HCT116 (cell line): ENCODE measurements at regions not wholly inside any gene's neighbourhood (a gene's known extent, or its start where the extent isn't known, plus 50 kb on each side); places are given as distances from the start of the nearest gene placed in this dataset.

Source experiments
- ATAC-seq: fragments of 200-7000 bp; cut with Tn5 transposase; 2 replicates; pipeline ENCODE4 v1.9.1; 2020; ENCODE audit warnings: mild to moderate bottlenecking, moderate library complexity
- BruUV-seq: library from RNA; stranded (reverse); fragments of 400-500 nt; replicated peaks from 2 replicates; lab custom pipeline; 2021; lab: Mats Ljungman, UMichigan
- CTCF ChIA-PET: fragments of 300-600 bp; sonication (Branson Sonifier 250); formaldehyde crosslinking; loops from one replicate; lab custom pipeline; 2021; ENCODE audit warnings: antibody characterized with exemption; lab: Charles Lee
- POLR2A ChIA-PET: fragments of 300-600, 350-600 bp; sonication (Branson Sonifier 250); formaldehyde crosslinking; loops from one replicate; lab custom pipeline; 2021; ENCODE audit warnings: antibody characterized with exemption; lab: Charles Lee
- RAD21 ChIA-PET, 2 experiments: fragments of 300-600 bp; sonication (Branson Sonifier 250); formaldehyde crosslinking; loops; one replicate each; lab custom pipeline; 2023; ENCODE audit warnings: low total read pairs in 2 of 2; ENCODE audit not compliant: uncharacterized antibody in 2 of 2, unreplicated experiment in 2 of 2, low non-redundant PET in 1 of 2; lab: Charles Lee
- DNase-seq: peaks from one replicate; pipeline ENCODE4 v3.0.0-alpha.2; 2010; ENCODE audit warnings: low read depth, low spot score
- H2AFZ ChIP-seq: fragments of 200-600 bp; shearing (Covaris generic), sonication (generic); 2 replicates; pipeline ENCODE4 v1.6.1; 2017; ENCODE audit warnings: low read depth, mixed run types, mixed read lengths, antibody characterized with exemption, low read length; ENCODE audit not compliant: poor library complexity, severe bottlenecking
- H3K27ac ChIP-seq: 2 replicates; pipeline ENCODE4 v1.5.1; 2012; ENCODE audit warnings: low read depth, low read length
- H3K27me3 ChIP-seq: fragments of 200-600 bp; sonication (generic); 2 replicates; pipeline ENCODE4 v1.6.1; 2016; ENCODE audit warnings: mixed run types, low read length, mixed read lengths; ENCODE audit not compliant: insufficient read depth
- H3K36me3 ChIP-seq, 2 experiments: fragments of 200-500 bp in 1 of 2; fragments of 200-600 bp in 1 of 2; sonication (Bioruptor generic) in 1 of 2; sonication (generic) in 1 of 2; 2 replicates each; pipeline versions ENCODE4 v1.5.1 to v1.6.1; 2014 to 2016; ENCODE audit warnings: low read length in 2 of 2, inconsistent platforms in 1 of 2, mixed read lengths in 1 of 2, mixed run types in 1 of 2; ENCODE audit not compliant: insufficient read depth in 2 of 2, control insufficient read depth in 1 of 2
- H3K4me1 ChIP-seq, 2 experiments: fragments of 200-600 bp in 1 of 2; sonication (generic) in 1 of 2; 2 replicates each; pipeline versions ENCODE4 v1.5.1 to v1.6.1; 2012 to 2017; ENCODE audit warnings: low read length in 2 of 2, inconsistent platforms in 1 of 2, mild to moderate bottlenecking in 1 of 2, mixed read lengths in 1 of 2, mixed run types in 1 of 2, moderate library complexity in 1 of 2; ENCODE audit not compliant: insufficient read depth in 2 of 2, control insufficient read depth in 1 of 2
- H3K4me2 ChIP-seq: fragments of 200-600 bp; sonication (generic); 2 replicates; pipeline ENCODE4 v1.6.1; 2017; ENCODE audit warnings: mixed run types, low read length, mixed read lengths
- H3K4me3 ChIP-seq, 2 experiments: fragments of 200-600 bp in 1 of 2; sonication (generic) in 1 of 2; replicated peaks in 1 of 2; 2 replicates each; pipeline ENCODE4 v1.5.1; 2011 to 2016; ENCODE audit warnings: low read length in 2 of 2, control low read depth in 1 of 2, low read depth in 1 of 2, mild to moderate bottlenecking in 1 of 2, mixed read lengths in 1 of 2, mixed run types in 1 of 2
- H3K79me2 ChIP-seq: fragments of 200-600 bp; sonication (generic); 2 replicates; pipeline ENCODE4 v1.6.1; 2017; ENCODE audit warnings: mild to moderate bottlenecking, mixed run types, low read length, moderate library complexity, mixed read lengths; ENCODE audit not compliant: insufficient read depth
- H3K9ac ChIP-seq: fragments of 200-600 bp; sonication (generic); 2 replicates; pipeline ENCODE4 v1.6.1; 2016; ENCODE audit warnings: low read length, mixed read lengths
- H3K9me2 ChIP-seq: fragments of 200-600 bp; sonication (generic), shearing (Covaris generic); 2 replicates; pipeline ENCODE4 v1.6.1; 2017; ENCODE audit warnings: mixed run types, mild to moderate bottlenecking, moderate library complexity; ENCODE audit not compliant: insufficient read depth
- H3K9me3 ChIP-seq, 2 experiments: fragments of 200-500 bp in 1 of 2; fragments of 200-600 bp in 1 of 2; sonication (Bioruptor generic) in 1 of 2; sonication (generic) in 1 of 2; 2 replicates each; pipeline ENCODE4 v1.6.1; 2014 to 2017; ENCODE audit warnings: low read length in 2 of 2, mixed read lengths in 2 of 2, inconsistent platforms in 1 of 2, low read depth in 1 of 2, mild to moderate bottlenecking in 1 of 2, mixed run types in 1 of 2, moderate library complexity in 1 of 2; ENCODE audit not compliant: control insufficient read depth in 1 of 2, insufficient read depth in 1 of 2
- H4K20me1 ChIP-seq: fragments of 200-600 bp; sonication (generic), shearing (Covaris generic); 2 replicates; pipeline ENCODE4 v1.6.1; 2017; ENCODE audit warnings: mixed run types, mild to moderate bottlenecking, moderate library complexity; ENCODE audit not compliant: insufficient read depth
- CBX3 ChIP-seq: IDR thresholded peaks from 2 replicates; pipeline ENCODE4 v1.6.1; 2012; ENCODE audit warnings: low read depth
- CTCF ChIP-seq, 3 experiments: fragments of 200-600 bp in 1 of 3; sonication (generic) in 1 of 3; IDR thresholded peaks in 2 of 3; conservative IDR thresholded peaks in 1 of 3; 2 replicates each; pipeline ENCODE4 v1.5.1; 2012 to 2017; ENCODE audit warnings: low read depth in 2 of 3, low read length in 2 of 3, antibody characterized with exemption in 1 of 3, borderline replicate concordance in 1 of 3, control low read depth in 1 of 3, mild to moderate bottlenecking in 1 of 3, mixed read lengths in 1 of 3, mixed run types in 1 of 3, moderate library complexity in 1 of 3; ENCODE audit not compliant: insufficient read depth in 1 of 3
- ELF1 ChIP-seq: IDR thresholded peaks from 2 replicates; pipeline ENCODE4 v1.6.1; 2012; ENCODE audit warnings: low read depth, borderline replicate concordance
- EZH2 ChIP-seq: fragments of 200-600 bp; sonication (generic); IDR thresholded peaks from 2 replicates; pipeline ENCODE4 v1.6.1; 2017; ENCODE audit warnings: antibody characterized with exemption, mixed run types
- EZH2phosphoT487 ChIP-seq: fragments of 200-600 bp; IDR thresholded peaks from 2 replicates; pipeline ENCODE4 v1.6.1; 2018; ENCODE audit warnings: antibody characterized with exemption, borderline replicate concordance
- POLR2A ChIP-seq: IDR thresholded peaks from 2 replicates; pipeline ENCODE4 v1.7.0; 2011; ENCODE audit warnings: borderline replicate concordance; ENCODE audit not compliant: insufficient read depth, insufficient read length; ENCODE audit errors: extremely low read depth
- POLR2AphosphoS5 ChIP-seq: IDR thresholded peaks from 2 replicates; pipeline ENCODE4 v1.6.1; 2011; ENCODE audit warnings: mild to moderate bottlenecking, low read depth, low read length, moderate library complexity
- RAD21 ChIP-seq: IDR thresholded peaks from 2 replicates; pipeline ENCODE4 v1.6.1; 2012; ENCODE audit warnings: low read depth, mild to moderate bottlenecking
- REST ChIP-seq: IDR thresholded peaks from 2 replicates; pipeline ENCODE4 v1.6.1; 2012; ENCODE audit warnings: low read depth
- SRF ChIP-seq: IDR thresholded peaks from 2 replicates; pipeline ENCODE4 v1.6.1; 2012; ENCODE audit warnings: low read depth
- TCF7L2 ChIP-seq: IDR thresholded peaks from 2 replicates; pipeline ENCODE4 v1.7.0; 2011; ENCODE audit warnings: borderline replicate concordance, inconsistent platforms; ENCODE audit not compliant: insufficient read depth, insufficient read length; ENCODE audit errors: extremely low read depth
- YY1 ChIP-seq: IDR thresholded peaks from 2 replicates; pipeline ENCODE4 v1.6.1; 2011; ENCODE audit warnings: low read length, low read depth, moderate library complexity, mild to moderate bottlenecking; ENCODE audit not compliant: insufficient replicate concordance; ENCODE audit errors: extremely low read depth
- ZBTB33 ChIP-seq: IDR thresholded peaks from 2 replicates; pipeline ENCODE4 v1.6.1; 2011; ENCODE audit warnings: mild to moderate bottlenecking, low read length, moderate library complexity; ENCODE audit not compliant: insufficient replicate concordance; ENCODE audit errors: extremely low read depth
- intact Hi-C: fragments of 100-400 bp; cut with micrococcal nuclease; formaldehyde crosslinking; loops from 2 replicates; pipeline ENCODE4 v1.10.0; 2022

- no peak for DNase-seq
- CTCF ChIA-PET: no interaction called here
- no peaks in the 10 kb centered on the region for H3K9me2 ChIP-seq
- TF ChIP-seq REST (no peak), RAD21 (no peak), CBX3 (no peak), SRF (no peak), EZH2phosphoT487 (no peak), TCF7L2 (no peak)
- TF ChIP-seq, all 23 proteins: peak for 0
- no peak for ATAC-seq
- intact Hi-C loops: no loop called here
- Histone ChIP-seq H3K4me3 (no peak overlapping the region), H3K79me2 (no peaks in the 10 kb centered on the region), H4K20me1 (no peaks in the 10 kb centered on the region; the same call in 1 of the 2 replicates), H3K27ac (no peak overlapping the region), H3K36me3 (no peaks in the 10 kb centered on the region), H3K9ac (no peak overlapping the region), H3K9me3 (peaks cover 0 to 19% of the 10 kb centered on the region in 2 experiments; a peak in 2 of 4 replicates), H2AFZ (no peak overlapping the region), H3K4me2 (no peak overlapping the region), H3K4me1 (no peaks in the 10 kb centered on the region), H3K27me3 (no peaks in the 10 kb centered on the region)
- RAD21 ChIA-PET: no interaction called here
- POLR2A ChIA-PET: no interaction called here
- BruUV-seq: no TSS peak
Observed at GRCh38 chr11:80837051-80837450, 1396.2 kb upstream of the TENM4 start.

- Histone ChIP-seq H3K27ac (no peak overlapping the region), H3K4me2 (no peak overlapping the region), H3K27me3 (no peaks in the 10 kb centered on the region), H3K9ac (no peak overlapping the region), H3K9me3 (peaks cover 3 to 34% of the 10 kb centered on the region in 2 experiments), H3K4me1 (no peaks in the 10 kb centered on the region), H3K9me2 (no peaks in the 10 kb centered on the region), H3K4me3 (no peak overlapping the region), H3K36me3 (no peaks in the 10 kb centered on the region), H2AFZ (no peak overlapping the region), H4K20me1 (no peaks in the 10 kb centered on the region; the same call in 1 of the 2 replicates), H3K79me2 (no peaks in the 10 kb centered on the region)
- ATAC-seq (no peak), DNase-seq (no peak)
- POLR2A ChIA-PET: no interaction called here
- CTCF ChIA-PET: no interaction called here
- RAD21 ChIA-PET: no interaction called here
- BruUV-seq: no TSS peak
- intact Hi-C loops: no loop called here
- TF ChIP-seq CTCF (IDR thresholded peaks at IDR 0.05 in 2 of 3, conservative IDR thresholded peaks at IDR 0.05 in 1 of 3; ENCODE audit: borderline replicate concordance in 1 of 3, insufficient read depth in 1 of 3, low read depth in 2 of 3, low read length in 2 of 3): no peak
- no peak for TF ChIP-seq POLR2AphosphoS5
- TF ChIP-seq ZBTB33: no peak
- no peak for TF ChIP-seq ELF1
- no peak for TF ChIP-seq POLR2A
- no peak for TF ChIP-seq YY1
- no peak for TF ChIP-seq EZH2
- no peak for TF ChIP-seq CBX3
- TF ChIP-seq SRF: no peak
Observed at GRCh38 chr11:80831374-80831773, 1390.5 kb upstream of the TENM4 start.
